ENCODE measurements at regions not wholly inside any gene's neighbourhood (a gene's known extent, or its start where the extent isn't known, plus 50 kb on each side); places are given as distances from the start of the nearest gene placed in this dataset.

GRCh38 chr6:6783721-6784120 is 195.2 kb downstream of the LY86 start:
- Histone ChIP-seq H3K27ac (ENCODE audit: low read length) (no peak overlapping the region), H3K4me1 (ENCODE audit: control insufficient read depth, insufficient read depth, low read length) (no peaks in the 10 kb centered on the region), H3K4me3 (ENCODE audit: low read length in 2 of 2) (no peak overlapping the region), H3K27me3 (ENCODE audit: control insufficient read depth in 1 of 2, insufficient read depth in 2 of 2, low read length in 2 of 2) (no peaks in the 10 kb centered on the region), H3K9ac (ENCODE audit: low read length in 2 of 2) (no peak overlapping the region), H3K36me3 (ENCODE audit: control insufficient read depth in 2 of 2, insufficient read depth in 2 of 2, low read length in 2 of 2) (no peaks in the 10 kb centered on the region), H3K9me3 (ENCODE audit: control insufficient read depth in 2 of 2, low read length in 2 of 2) (no peaks in the 10 kb centered on the region)

- Histone ChIP-seq H3K36me3 (ENCODE audit: control insufficient read depth in 2 of 2, insufficient read depth in 2 of 2, low read length in 2 of 2) (no peaks in the 10 kb centered on the region), H3K9ac (ENCODE audit: low read length in 2 of 2) (no peak overlapping the region), H3K27ac (ENCODE audit: low read length) (no peak overlapping the region), H3K4me3 (ENCODE audit: low read length in 2 of 2) (no peak overlapping the region), H3K4me1 (ENCODE audit: control insufficient read depth, insufficient read depth, low read length) (no peaks in the 10 kb centered on the region), H3K9me3 (ENCODE audit: control insufficient read depth in 2 of 2, low read length in 2 of 2) (no peaks in the 10 kb centered on the region), H3K27me3 (ENCODE audit: control insufficient read depth in 1 of 2, insufficient read depth in 2 of 2, low read length in 2 of 2) (no peaks in the 10 kb centered on the region)
Observed at GRCh38 chr6:6784514-6785162, 196.1 kb downstream of the LY86 start.

GRCh38 chr6:6785163-6785521 is 196.6 kb downstream of the LY86 start:
- Histone ChIP-seq H3K27ac (ENCODE audit: low read length) (no peak overlapping the region), H3K4me3 (ENCODE audit: low read length in 2 of 2) (no peak overlapping the region), H3K36me3 (ENCODE audit: control insufficient read depth in 2 of 2, insufficient read depth in 2 of 2, low read length in 2 of 2) (no peaks in the 10 kb centered on the region), H3K4me1 (ENCODE audit: control insufficient read depth, insufficient read depth, low read length) (no peaks in the 10 kb centered on the region), H3K9ac (ENCODE audit: low read length in 2 of 2) (no peak overlapping the region), H3K27me3 (ENCODE audit: control insufficient read depth in 1 of 2, insufficient read depth in 2 of 2, low read length in 2 of 2) (no peaks in the 10 kb centered on the region), H3K9me3 (ENCODE audit: control insufficient read depth in 2 of 2, low read length in 2 of 2) (no peaks in the 10 kb centered on the region)

GRCh38 chr6:6788394-6789032 is 200.0 kb downstream of the LY86 start:
- Histone ChIP-seq H3K9ac (ENCODE audit: low read length in 2 of 2) (no peak overlapping the region), H3K9me3 (ENCODE audit: control insufficient read depth in 2 of 2, low read length in 2 of 2) (no peaks in the 10 kb centered on the region), H3K4me1 (ENCODE audit: control insufficient read depth, insufficient read depth, low read length) (no peaks in the 10 kb centered on the region), H3K27me3 (ENCODE audit: control insufficient read depth in 1 of 2, insufficient read depth in 2 of 2, low read length in 2 of 2) (no peaks in the 10 kb centered on the region), H3K4me3 (ENCODE audit: low read length in 2 of 2) (no peak overlapping the region), H3K36me3 (ENCODE audit: control insufficient read depth in 2 of 2, insufficient read depth in 2 of 2, low read length in 2 of 2) (no peaks in the 10 kb centered on the region), H3K27ac (ENCODE audit: low read length) (no peak overlapping the region)

GRCh38 chr6:6790393-6790792 is 201.9 kb downstream of the LY86 start:
- Histone ChIP-seq H3K27ac (ENCODE audit: low read length) (no peak overlapping the region), H3K4me1 (ENCODE audit: control insufficient read depth, insufficient read depth, low read length) (no peaks in the 10 kb centered on the region)

GRCh38 chr6:6790891-6791290 is 202.4 kb downstream of the LY86 start:
- no peaks in the 10 kb centered on the region for H3K27me3 ChIP-seq (ENCODE audit: control insufficient read depth in 1 of 2, insufficient read depth in 2 of 2, low read length in 2 of 2)
- H3K4me1 ChIP-seq (ENCODE audit: control insufficient read depth, insufficient read depth, low read length) = no peaks in the 10 kb centered on the region
- H3K27ac ChIP-seq (ENCODE audit: low read length) = no peak overlapping the region
- no peaks in the 10 kb centered on the region for H3K9me3 ChIP-seq (ENCODE audit: control insufficient read depth in 2 of 2, low read length in 2 of 2)
- H3K9ac ChIP-seq (ENCODE audit: low read length in 2 of 2) = no peak overlapping the region
- H3K4me3 ChIP-seq (ENCODE audit: low read length in 2 of 2) = no peak overlapping the region
- H3K36me3 ChIP-seq (ENCODE audit: control insufficient read depth in 2 of 2, insufficient read depth in 2 of 2, low read length in 2 of 2) = no peaks in the 10 kb centered on the region

More at GRCh38 chr6:6790393-6790792, 201.9 kb downstream of the LY86 start:
- Histone ChIP-seq H3K4me3 (ENCODE audit: low read length in 2 of 2) (no peak overlapping the region), H3K27me3 (ENCODE audit: control insufficient read depth in 1 of 2, insufficient read depth in 2 of 2, low read length in 2 of 2) (no peaks in the 10 kb centered on the region), H3K36me3 (ENCODE audit: control insufficient read depth in 2 of 2, insufficient read depth in 2 of 2, low read length in 2 of 2) (no peaks in the 10 kb centered on the region), H3K9me3 (ENCODE audit: control insufficient read depth in 2 of 2, low read length in 2 of 2) (no peaks in the 10 kb centered on the region), H3K9ac (ENCODE audit: low read length in 2 of 2) (no peak overlapping the region)

- H3K27me3 ChIP-seq (ENCODE audit: control insufficient read depth in 1 of 2, insufficient read depth in 2 of 2, low read length in 2 of 2) = no peaks in the 10 kb centered on the region
- no peaks in the 10 kb centered on the region for H3K4me1 ChIP-seq (ENCODE audit: control insufficient read depth, insufficient read depth, low read length)
- H3K9ac ChIP-seq (ENCODE audit: low read length in 2 of 2) = no peak overlapping the region
- no peaks in the 10 kb centered on the region for H3K36me3 ChIP-seq (ENCODE audit: control insufficient read depth in 2 of 2, insufficient read depth in 2 of 2, low read length in 2 of 2)
- H3K27ac ChIP-seq (ENCODE audit: low read length) = no peak overlapping the region
- no peaks in the 10 kb centered on the region for H3K9me3 ChIP-seq (ENCODE audit: control insufficient read depth in 2 of 2, low read length in 2 of 2)
- no peak overlapping the region for H3K4me3 ChIP-seq (ENCODE audit: low read length in 2 of 2)
Observed at GRCh38 chr6:6793388-6794250, 205.1 kb downstream of the LY86 start.

- Histone ChIP-seq H3K9ac (ENCODE audit: low read length in 2 of 2) (no peak overlapping the region), H3K4me3 (ENCODE audit: low read length in 2 of 2) (no peak overlapping the region), H3K27me3 (ENCODE audit: control insufficient read depth in 1 of 2, insufficient read depth in 2 of 2, low read length in 2 of 2) (no peaks in the 10 kb centered on the region), H3K36me3 (ENCODE audit: control insufficient read depth in 2 of 2, insufficient read depth in 2 of 2, low read length in 2 of 2) (no peaks in the 10 kb centered on the region), H3K27ac (ENCODE audit: low read length) (no peak overlapping the region), H3K9me3 (ENCODE audit: control insufficient read depth in 2 of 2, low read length in 2 of 2) (no peaks in the 10 kb centered on the region), H3K4me1 (ENCODE audit: control insufficient read depth, insufficient read depth, low read length) (no peaks in the 10 kb centered on the region)
Observed at GRCh38 chr6:6795393-6795792, 206.9 kb downstream of the LY86 start.

- no peak overlapping the region for H3K4me3 ChIP-seq (ENCODE audit: low read length in 2 of 2)
- no peak overlapping the region for H3K27ac ChIP-seq (ENCODE audit: low read length)
- no peaks in the 10 kb centered on the region for H3K9me3 ChIP-seq (ENCODE audit: control insufficient read depth in 2 of 2, low read length in 2 of 2)
- H3K36me3 ChIP-seq (ENCODE audit: control insufficient read depth in 2 of 2, insufficient read depth in 2 of 2, low read length in 2 of 2) = no peaks in the 10 kb centered on the region
- no peak overlapping the region for H3K9ac ChIP-seq (ENCODE audit: low read length in 2 of 2)
- H3K4me1 ChIP-seq (ENCODE audit: control insufficient read depth, insufficient read depth, low read length) = no peaks in the 10 kb centered on the region
- no peaks in the 10 kb centered on the region for H3K27me3 ChIP-seq (ENCODE audit: control insufficient read depth in 1 of 2, insufficient read depth in 2 of 2, low read length in 2 of 2)
Observed at GRCh38 chr6:6796818-6797217, 208.3 kb downstream of the LY86 start.

- Histone ChIP-seq H3K36me3 (ENCODE audit: control insufficient read depth in 2 of 2, insufficient read depth in 2 of 2, low read length in 2 of 2) (no peaks in the 10 kb centered on the region), H3K4me3 (ENCODE audit: low read length in 2 of 2) (no peak overlapping the region), H3K27me3 (ENCODE audit: control insufficient read depth in 1 of 2, insufficient read depth in 2 of 2, low read length in 2 of 2) (no peaks in the 10 kb centered on the region), H3K27ac (ENCODE audit: low read length) (no peak overlapping the region), H3K9me3 (ENCODE audit: control insufficient read depth in 2 of 2, low read length in 2 of 2) (no peaks in the 10 kb centered on the region), H3K9ac (ENCODE audit: low read length in 2 of 2) (no peak overlapping the region), H3K4me1 (ENCODE audit: control insufficient read depth, insufficient read depth, low read length) (no peaks in the 10 kb centered on the region)
Observed at GRCh38 chr6:6798448-6798860, 209.9 kb downstream of the LY86 start.

- Histone ChIP-seq H3K4me1 (ENCODE audit: control insufficient read depth, insufficient read depth, low read length) (no peaks in the 10 kb centered on the region), H3K9ac (ENCODE audit: low read length in 2 of 2) (no peak overlapping the region), H3K27me3 (ENCODE audit: control insufficient read depth in 1 of 2, insufficient read depth in 2 of 2, low read length in 2 of 2) (no peaks in the 10 kb centered on the region), H3K27ac (ENCODE audit: low read length) (no peak overlapping the region), H3K9me3 (ENCODE audit: control insufficient read depth in 2 of 2, low read length in 2 of 2) (no peaks in the 10 kb centered on the region), H3K36me3 (ENCODE audit: control insufficient read depth in 2 of 2, insufficient read depth in 2 of 2, low read length in 2 of 2) (no peaks in the 10 kb centered on the region), H3K4me3 (ENCODE audit: low read length in 2 of 2) (no peak overlapping the region)
Observed at GRCh38 chr6:6801005-6801335, 212.4 kb downstream of the LY86 start.
